IPS DF 4.7 (cell line): ENCODE measurements at regions not wholly inside any gene's neighbourhood (a gene's known extent, or its start where the extent isn't known, plus 50 kb on each side); places are given as distances from the start of the nearest gene placed in this dataset.
"Not testable (repeated sequence)": the region's sequence is repeated elsewhere in the genome, so short reads cannot be mapped to it uniquely, and the experiment has no call there.

Source experiments
- DNase-seq: peaks from one replicate; pipeline ENCODE4 v3.0.0-alpha.2; 2013; ENCODE audit warnings: low spot score; ENCODE audit errors: extremely low read depth

DNA sequence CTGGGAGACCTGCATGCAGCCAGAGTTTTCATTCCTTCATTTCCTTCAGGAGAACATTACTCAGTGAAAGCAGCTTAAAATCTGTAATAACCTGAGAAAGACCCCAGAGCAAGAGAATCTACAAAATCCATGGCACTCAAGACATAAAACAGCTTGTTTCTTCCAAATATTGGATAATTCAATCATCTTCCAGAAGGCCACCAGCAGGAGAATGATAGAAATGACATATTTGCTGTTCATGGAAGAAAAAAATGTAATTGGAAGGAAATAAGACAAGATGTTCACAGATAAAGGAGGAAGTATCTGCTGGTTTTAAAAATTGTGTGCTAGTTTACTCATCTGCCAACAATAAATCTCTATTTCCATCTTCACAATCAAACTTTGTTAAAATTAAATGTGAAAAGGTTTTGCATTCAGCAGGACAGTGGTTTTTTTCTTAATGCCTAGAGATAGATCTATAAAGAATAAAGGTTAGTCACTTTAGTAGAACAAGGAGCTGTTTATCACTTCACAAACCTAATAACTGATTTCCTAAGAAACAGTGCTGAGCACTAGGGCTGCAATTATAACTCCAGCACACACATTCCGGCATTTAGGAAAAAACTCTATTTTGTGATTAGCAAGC lies 530.8 kb downstream of the NSUN3 start:
- DNase-seq: no peak

DNA sequence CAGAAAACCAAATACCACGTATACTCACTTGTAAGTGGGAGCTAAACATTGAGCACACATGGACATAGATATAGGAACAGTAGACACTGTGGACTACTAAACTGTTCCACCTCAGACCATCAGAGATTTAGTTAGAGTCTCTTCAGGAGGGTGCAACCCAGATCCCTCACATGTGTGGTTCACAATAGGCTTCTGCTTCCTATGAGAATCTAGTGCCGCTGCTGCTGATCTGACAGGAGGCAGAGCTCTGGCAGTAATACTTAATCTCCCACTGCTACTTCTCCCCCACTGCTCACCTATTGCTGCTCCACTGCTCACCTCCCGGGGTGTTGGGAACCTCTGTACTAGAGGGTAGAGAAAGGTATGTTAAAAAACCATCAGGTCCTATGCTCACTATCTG lies 533.3 kb downstream of the NSUN3 start:
- no peak for DNase-seq

DNA sequence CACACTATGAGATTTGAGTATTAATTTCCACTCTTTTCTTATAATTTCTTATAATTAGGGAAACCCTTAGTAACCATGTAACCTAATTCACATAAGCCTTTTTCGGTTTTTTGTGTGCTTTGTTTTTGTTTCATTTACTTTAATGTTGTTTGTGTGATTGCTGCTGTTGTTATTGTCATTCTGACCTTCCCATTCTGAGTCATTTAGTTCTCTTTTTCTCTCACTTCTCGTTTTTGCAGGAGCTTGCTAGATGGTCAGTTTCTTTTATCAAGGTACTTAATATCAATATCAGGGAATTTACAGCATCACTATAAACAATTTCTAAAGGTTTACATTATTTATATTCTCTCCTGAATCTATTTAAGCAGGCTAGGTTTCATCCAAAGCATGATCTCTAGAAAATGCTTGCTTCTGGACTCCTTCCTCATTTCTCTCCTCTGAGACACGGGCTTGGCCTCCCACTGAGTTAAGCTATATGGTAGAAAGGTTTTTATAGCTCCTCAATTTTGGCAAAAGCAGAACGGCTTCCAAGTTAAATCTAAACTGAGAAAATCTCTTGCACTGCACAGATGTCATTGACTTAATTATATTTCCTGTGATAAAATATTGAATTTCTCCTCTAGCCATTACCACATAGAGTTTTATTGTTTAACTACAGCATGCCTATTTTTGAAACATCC lies 534.2 kb downstream of the NSUN3 start:
- no peak for DNase-seq

GRCh38 chr3:94607778-94608177 lies 544.9 kb downstream of the NSUN3 start:
- no peak for DNase-seq

DNA sequence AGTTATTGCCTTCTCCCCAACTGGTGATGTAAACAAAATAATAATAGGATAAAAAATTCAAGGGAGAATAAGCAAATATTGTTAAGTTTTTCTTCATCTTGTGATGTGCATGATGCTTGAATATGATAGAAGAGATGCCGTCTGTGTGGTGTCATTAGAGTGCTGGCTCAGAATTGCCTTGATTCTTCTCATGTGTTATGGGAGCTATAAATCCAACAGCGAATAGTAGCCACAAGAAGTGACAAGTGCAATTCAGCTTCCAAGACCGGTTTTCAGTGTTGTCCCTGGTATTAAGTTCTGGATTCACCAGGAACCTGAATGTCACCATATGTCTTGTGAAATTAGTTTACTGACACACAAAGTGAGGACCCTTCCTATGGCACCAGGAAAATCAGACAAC lies 547.0 kb downstream of the NSUN3 start:
- DNase-seq: no peak

DNA sequence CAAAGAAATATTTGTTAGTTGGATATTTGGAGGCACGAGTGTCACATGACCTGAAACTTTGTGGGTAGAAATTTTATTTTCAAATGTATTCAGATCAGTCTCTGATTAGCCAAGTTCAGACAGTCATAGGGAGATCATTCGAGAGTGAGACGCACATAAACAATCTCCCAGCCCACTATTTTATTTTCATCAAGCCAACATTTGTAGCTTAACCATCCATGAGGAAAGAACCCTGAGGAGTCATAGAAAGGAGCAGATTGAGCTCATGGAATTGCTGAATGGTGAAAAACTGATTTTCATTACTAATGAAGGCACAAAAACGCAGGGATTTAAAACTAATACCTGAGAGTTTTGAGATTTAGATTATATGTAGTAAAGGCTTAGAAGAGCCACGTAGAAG lies 548.7 kb downstream of the NSUN3 start:
- no peak for DNase-seq

GRCh38 chr3:94612631-94613030 lies 549.8 kb downstream of the NSUN3 start:
- no peak for DNase-seq

DNA sequence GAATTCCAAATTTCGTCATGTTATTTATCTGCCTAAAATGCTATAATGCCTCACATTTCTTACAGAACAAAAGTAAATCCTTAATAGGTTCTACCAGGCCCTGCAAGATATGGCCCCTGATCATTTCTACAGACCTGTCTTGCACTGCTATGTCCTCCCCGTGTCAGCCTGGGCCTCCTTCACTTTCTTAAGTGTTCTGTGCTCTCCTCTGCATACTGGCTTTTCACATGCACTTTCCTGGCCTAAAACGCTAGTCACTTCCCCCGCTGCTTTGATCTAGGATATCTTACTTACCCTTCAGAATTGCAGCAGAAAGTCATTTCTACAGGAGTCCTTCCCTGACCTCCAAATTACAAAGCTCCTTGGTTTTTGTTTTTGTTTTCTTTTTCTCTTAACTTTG lies 551.3 kb downstream of the NSUN3 start:
- DNase-seq: peak; percentile 30

DNA sequence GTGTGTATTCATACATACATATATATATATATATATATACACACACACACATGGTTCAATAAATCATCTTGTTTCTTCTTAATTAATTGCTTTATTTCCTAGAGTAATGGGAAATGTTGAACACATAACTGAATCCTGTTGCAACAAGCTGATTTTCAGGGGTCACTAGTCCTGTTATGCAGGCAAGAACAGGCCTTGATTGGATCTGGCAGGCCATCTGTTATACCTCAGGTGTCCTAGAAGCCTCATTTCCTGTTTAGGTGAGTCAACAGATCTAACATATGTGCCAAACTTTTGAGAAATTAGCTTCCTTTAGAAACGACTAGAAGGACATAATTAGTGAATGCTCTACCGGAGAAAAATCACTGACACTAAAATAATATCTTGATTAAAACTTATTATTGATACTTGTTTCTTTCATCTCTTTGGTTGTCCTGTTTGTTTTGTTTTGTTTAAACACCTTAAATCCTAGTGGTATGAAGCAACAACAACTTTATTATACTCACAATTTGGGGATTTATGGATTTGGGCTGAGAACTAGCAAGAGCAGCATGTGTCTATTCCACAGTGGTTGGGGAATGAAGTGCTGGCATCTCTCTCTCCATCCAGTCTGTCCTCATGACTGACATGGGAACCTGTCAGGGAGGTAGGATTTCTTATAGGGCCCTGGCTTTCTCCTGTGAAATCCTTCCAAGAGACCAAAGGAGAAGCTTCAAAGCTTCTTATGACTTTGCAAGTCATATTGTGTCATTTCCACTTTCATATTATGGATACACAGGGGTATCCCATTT lies 552.6 kb downstream of the NSUN3 start:
- no peak for DNase-seq

DNA sequence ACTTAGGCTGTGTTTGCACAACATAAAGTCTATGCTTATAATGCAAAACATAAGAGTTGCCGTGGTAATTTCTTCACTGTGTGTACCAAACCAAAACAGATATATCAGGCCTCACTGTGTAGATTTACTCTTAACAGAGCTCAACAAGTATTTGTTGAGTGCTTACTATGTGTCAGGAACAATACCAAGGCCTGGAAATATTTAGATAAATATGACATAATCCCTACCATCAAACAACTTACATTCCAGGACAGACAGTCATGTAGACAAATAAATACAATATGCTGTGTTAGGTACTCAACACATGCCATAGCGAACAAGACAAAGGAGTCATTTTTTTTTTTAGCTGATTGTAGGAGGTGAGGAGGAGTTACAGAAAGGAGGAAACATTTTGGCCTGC lies 554.0 kb downstream of the NSUN3 start:
- no peak for DNase-seq

- no peak for DNase-seq
Measured at GRCh38 chr3:94617312-94617711, 554.5 kb downstream of the NSUN3 start.

DNA sequence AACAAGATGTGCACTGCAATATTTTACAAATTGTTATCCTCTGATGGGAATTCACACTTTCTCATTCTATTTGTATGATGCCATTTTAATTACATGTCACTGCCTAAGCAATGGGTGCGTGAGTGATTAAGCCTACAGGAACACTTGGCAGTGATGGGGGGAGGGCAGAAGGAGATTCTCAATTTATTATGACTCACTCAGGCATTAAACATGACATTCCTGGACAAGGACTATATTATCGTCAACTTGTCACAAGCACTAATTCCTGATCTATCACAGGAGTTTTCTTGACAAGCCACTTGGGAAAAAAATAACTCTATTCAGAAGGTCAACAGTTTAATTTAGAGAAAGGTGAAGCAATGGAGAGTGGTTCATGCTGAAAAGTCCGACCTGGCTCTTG lies 556.8 kb downstream of the NSUN3 start:
- DNase-seq: no peak

DNA sequence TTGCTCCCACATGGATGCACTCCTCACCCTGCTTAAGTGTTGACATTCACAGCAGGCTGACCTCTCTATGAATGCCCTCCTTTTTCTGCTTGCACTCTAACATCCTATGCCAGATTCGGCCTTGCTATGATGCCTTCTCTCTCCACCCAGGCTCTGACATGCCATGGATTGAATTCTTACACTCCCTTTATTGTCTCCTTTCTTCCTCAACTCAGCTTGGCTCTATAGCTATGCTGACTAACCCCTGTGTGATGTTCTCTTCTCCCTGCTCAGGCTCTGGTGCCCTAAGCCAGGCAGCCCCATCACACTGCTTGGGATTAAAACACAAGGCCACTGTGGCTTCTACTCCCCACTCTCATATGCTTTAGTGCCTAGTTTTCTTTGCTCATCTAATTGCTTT lies 563.7 kb downstream of the NSUN3 start:
- no peak for DNase-seq

- DNase-seq: no peak
Measured at GRCh38 chr3:94627689-94628088, 564.8 kb downstream of the NSUN3 start.

- peak; percentile 25 for DNase-seq
Measured at GRCh38 chr3:94643400-94643799, 580.5 kb downstream of the NSUN3 start.

- no peak for DNase-seq
Measured at GRCh38 chr3:94645790-94646189, 582.9 kb downstream of the NSUN3 start.

DNA sequence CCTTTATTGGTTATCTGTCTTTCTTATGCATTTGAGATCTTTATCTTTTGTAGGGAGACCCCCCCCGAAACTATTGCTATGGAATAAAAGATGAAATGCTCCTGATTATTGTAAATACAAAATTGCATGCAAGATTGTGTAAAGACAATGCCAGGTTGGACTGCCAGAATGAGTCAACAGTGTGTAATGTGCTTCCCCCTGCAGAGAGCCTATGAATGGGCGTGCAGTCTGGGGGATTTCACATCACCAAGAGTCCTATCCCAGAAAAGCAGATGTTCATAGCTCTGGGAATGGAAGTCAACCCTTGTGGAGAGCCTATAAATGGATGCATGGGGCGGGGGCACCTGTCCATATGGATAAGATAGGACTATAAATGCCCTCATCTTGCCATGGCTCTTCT lies 584.3 kb downstream of the NSUN3 start:
- no peak for DNase-seq

- not testable (repeated sequence) for DNase-seq
Measured at GRCh38 chr3:94648270-94649180, 585.7 kb downstream of the NSUN3 start.

GRCh38 chr3:94654096-94654495 lies 591.2 kb downstream of the NSUN3 start:
- DNase-seq: no peak

GRCh38 chr3:94665922-94666321 lies 603.1 kb downstream of the NSUN3 start:
- DNase-seq: no peak

GRCh38 chr3:94671078-94671477 lies 608.2 kb downstream of the NSUN3 start:
- no peak for DNase-seq

DNA sequence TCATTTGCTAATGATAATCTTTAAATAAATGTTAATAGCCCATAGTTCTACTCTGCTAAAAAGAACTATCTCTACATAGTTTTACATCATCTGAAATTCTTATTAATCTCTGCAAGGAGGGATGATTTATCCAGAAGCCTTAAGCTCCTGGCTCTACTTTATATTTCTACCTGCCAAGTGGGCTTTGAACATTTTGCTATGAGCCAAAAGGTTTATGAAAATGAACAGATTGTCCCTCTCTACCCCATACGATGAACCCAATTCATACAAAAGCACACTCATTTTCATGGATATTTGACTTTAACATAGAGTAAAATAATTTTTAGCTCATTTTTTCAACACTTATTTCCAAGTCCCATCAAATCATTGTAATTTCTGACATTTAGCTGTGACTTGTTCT lies 611.0 kb downstream of the NSUN3 start:
- no peak for DNase-seq
